MM.1S (cell line): ENCODE measurements at regions not wholly inside any gene's neighbourhood (a gene's known extent, or its start where the extent isn't known, plus 50 kb on each side); places are given as distances from the start of the nearest gene placed in this dataset.

Source experiments
- EZH2 ChIP-seq: fragments of 300-600 bp; sonication (generic); optimal IDR thresholded peaks from 2 replicates; pipeline ENCODE3; 2017; ENCODE audit warnings: low read depth, mild to moderate bottlenecking, antibody characterized with exemption, low read length, mixed read lengths
- TF ChIP-seq, protein P1 (sequence below): fragments of 300-600 bp; sonication (generic); IDR thresholded peaks from 2 replicates; pipeline ENCODE4 v1.5.1; 2016; ENCODE audit warnings: antibody characterized with exemption, low read length, mixed read lengths

- TF ChIP-seq, protein P1, sequence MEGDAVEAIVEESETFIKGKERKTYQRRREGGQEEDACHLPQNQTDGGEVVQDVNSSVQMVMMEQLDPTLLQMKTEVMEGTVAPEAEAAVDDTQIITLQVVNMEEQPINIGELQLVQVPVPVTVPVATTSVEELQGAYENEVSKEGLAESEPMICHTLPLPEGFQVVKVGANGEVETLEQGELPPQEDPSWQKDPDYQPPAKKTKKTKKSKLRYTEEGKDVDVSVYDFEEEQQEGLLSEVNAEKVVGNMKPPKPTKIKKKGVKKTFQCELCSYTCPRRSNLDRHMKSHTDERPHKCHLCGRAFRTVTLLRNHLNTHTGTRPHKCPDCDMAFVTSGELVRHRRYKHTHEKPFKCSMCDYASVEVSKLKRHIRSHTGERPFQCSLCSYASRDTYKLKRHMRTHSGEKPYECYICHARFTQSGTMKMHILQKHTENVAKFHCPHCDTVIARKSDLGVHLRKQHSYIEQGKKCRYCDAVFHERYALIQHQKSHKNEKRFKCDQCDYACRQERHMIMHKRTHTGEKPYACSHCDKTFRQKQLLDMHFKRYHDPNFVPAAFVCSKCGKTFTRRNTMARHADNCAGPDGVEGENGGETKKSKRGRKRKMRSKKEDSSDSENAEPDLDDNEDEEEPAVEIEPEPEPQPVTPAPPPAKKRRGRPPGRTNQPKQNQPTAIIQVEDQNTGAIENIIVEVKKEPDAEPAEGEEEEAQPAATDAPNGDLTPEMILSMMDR, result no peak
- no peak for TF ChIP-seq EZH2
These were observed 144.5 kb upstream of the EGFLAM start for GRCh38 chr5:38113880-38114279.
